ENCODE measurements at regions not wholly inside any gene's neighbourhood (a gene's known extent, or its start where the extent isn't known, plus 50 kb on each side); places are given as distances from the start of the nearest gene placed in this dataset.

GRCh38 chr5:173777674-173778073 is 110.5 kb upstream of the CPEB4 start:
- no peak overlapping the region for H2AK5ac ChIP-seq (ENCODE audit: insufficient read length, low read length)
- WGBS (ENCODE audit: extremely low coverage, insufficient read length, low lambda C conversion rate): no CpG with 5 or more reads among the region's 3 CpGs

More at GRCh38 chr5:173777674-173778073, 110.5 kb upstream of the CPEB4 start:
- Histone ChIP-seq H2BK120ac (ENCODE audit: low read depth, low read length, poor library complexity, severe bottlenecking) (no peak overlapping the region), H4K5ac (ENCODE audit: insufficient read length, low read depth, low read length) (no peak overlapping the region), H3K4ac (ENCODE audit: low read depth, low read length) (no peak overlapping the region), H3K23me2 (ENCODE audit: insufficient read length, low read depth, low read length, poor library complexity, severe bottlenecking) (no peaks in the 10 kb centered on the region), H2BK5ac (ENCODE audit: insufficient read length, low read length) (no peak overlapping the region), H2BK15ac (ENCODE audit: low read depth, low read length) (no peak overlapping the region), H4K8ac (replicated peaks; ENCODE audit: insufficient read length, low read depth, low read length) (no peak overlapping the region), H3K27me3 (ENCODE audit: insufficient read depth, low read length) (no peaks in the 10 kb centered on the region), H3T11ph (ENCODE audit: low read length) (no peak overlapping the region), H3K56ac (ENCODE audit: insufficient read length, low read depth, low read length) (no peak overlapping the region), H4K91ac (ENCODE audit: insufficient read length, low read depth, low read length) (no peak overlapping the region), H4K20me1 (ENCODE audit: control insufficient read depth, insufficient read depth, insufficient read length) (no peaks in the 10 kb centered on the region), H3K9ac (ENCODE audit: extremely low read depth, insufficient read length, low read length) (no peak overlapping the region), H3K27ac (ENCODE audit: insufficient read length, low read depth, low read length) (no peak overlapping the region), H2BK12ac (ENCODE audit: insufficient read length, low read depth, low read length) (no peak overlapping the region), H2AFZ (ENCODE audit: low read length) (no peak overlapping the region), H3K9me3 (ENCODE audit: control insufficient read depth, low read depth, low read length) (no peaks in the 10 kb centered on the region), H3K23ac (ENCODE audit: insufficient read length, low read depth, low read length) (no peak overlapping the region), H3K4me2 (ENCODE audit: insufficient read depth, insufficient read length, low read length) (no peak overlapping the region), H3K18ac (ENCODE audit: insufficient read length, low read depth, low read length) (no peak overlapping the region), H3K4me1 (ENCODE audit: insufficient read depth, low read length) (peaks cover 2% of the 10 kb centered on the region), H3K14ac (ENCODE audit: insufficient read depth, low read length) (no peak overlapping the region), H3K79me1 (ENCODE audit: insufficient read depth, low read depth, low read length, poor library complexity, severe bottlenecking) (no peaks in the 10 kb centered on the region), H2BK20ac (ENCODE audit: low read depth, low read length, poor library complexity, severe bottlenecking) (no peak overlapping the region), H3K79me2 (ENCODE audit: insufficient read depth, low read length) (no peaks in the 10 kb centered on the region)
- Mint-ChIP-seq H3K36me3 (ENCODE audit: insufficient read depth in 1 of 3, low read depth in 3 of 3) (no peaks in the 10 kb centered on the region), H3K4me1 (peaks cover 22 to 30% of the 10 kb centered on the region in 2 experiments), H3K27ac (no peak overlapping the region), H3K27me3 (ENCODE audit: low read depth) (peaks cover 6% of the 10 kb centered on the region), H3K9me3 (no peaks in the 10 kb centered on the region), H3K4me3 (no peak overlapping the region)
- TF ChIP-seq CTCF (conservative IDR thresholded peaks at IDR 0.05): no peak
- DNase-seq: no peak

All from H9 (cell line).